ENCODE measurements at regions not wholly inside any gene's neighbourhood (a gene's known extent, or its start where the extent isn't known, plus 50 kb on each side); places are given as distances from the start of the nearest gene placed in this dataset.

DNA sequence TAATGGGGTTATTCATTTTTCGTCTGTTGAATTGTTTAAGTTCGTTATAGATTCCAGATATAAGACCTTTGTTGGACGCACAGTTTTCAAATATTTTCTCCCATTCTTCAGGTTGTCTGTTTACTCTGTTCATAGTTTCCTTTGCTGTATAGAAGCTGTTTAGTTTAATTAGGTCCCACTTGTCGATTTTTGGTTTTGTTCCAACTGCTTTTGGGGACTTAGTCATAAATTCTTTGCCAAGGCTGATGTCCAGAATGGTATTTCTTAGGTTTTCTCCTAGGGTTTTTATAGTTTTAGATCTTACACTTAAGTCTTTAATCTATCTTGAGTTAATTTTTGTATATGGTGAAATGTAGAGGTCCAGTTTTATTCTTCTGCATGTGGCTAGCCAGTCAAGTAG is 58.9 kb upstream of the ZNF280D start:
- TF ChIP-seq POLR2A (IDR thresholded peaks at IDR 0.05) = no peak
- TF ChIP-seq, protein P1, sequence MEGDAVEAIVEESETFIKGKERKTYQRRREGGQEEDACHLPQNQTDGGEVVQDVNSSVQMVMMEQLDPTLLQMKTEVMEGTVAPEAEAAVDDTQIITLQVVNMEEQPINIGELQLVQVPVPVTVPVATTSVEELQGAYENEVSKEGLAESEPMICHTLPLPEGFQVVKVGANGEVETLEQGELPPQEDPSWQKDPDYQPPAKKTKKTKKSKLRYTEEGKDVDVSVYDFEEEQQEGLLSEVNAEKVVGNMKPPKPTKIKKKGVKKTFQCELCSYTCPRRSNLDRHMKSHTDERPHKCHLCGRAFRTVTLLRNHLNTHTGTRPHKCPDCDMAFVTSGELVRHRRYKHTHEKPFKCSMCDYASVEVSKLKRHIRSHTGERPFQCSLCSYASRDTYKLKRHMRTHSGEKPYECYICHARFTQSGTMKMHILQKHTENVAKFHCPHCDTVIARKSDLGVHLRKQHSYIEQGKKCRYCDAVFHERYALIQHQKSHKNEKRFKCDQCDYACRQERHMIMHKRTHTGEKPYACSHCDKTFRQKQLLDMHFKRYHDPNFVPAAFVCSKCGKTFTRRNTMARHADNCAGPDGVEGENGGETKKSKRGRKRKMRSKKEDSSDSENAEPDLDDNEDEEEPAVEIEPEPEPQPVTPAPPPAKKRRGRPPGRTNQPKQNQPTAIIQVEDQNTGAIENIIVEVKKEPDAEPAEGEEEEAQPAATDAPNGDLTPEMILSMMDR (IDR thresholded peaks at IDR 0.05) = no peak
